ENCODE measurements at regions not wholly inside any gene's neighbourhood (a gene's known extent, or its start where the extent isn't known, plus 50 kb on each side); places are given as distances from the start of the nearest gene placed in this dataset.

DNA sequence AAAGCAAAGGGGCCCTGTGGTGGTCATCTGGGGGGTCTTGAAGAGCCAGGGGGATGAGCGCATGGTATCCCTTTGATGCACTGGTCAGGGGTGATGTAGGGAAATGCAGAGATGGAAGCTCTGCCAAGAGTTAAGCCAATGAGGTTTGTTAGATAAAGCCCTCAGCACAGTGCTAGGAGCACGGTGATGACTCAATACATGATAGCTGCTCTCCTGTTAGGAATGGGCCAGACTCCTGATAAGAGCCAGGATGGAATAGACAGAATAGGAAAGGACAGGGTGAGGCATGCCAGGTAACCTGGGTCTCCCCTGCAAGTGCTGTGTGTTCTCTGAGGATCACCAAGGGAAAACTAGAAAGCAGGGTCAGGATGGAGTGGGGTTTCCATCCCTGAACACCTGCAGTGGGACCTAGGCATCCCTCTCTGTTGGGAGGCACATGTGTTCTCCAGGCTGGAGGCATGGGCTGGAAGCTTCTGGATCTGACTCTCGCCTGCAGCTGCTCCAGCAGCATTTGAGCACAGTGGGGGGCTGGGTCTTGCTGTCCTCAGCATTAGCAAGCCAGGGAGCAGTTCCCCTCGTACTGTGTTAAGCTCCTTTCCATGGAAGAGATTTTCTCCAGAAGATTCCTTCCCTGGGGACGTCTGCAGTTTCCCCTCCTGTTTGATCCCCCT, 71.8 kb upstream of the TIAM2 start:
- FAIRE-seq (no peak), DNase-seq (ENCODE audit: low read depth, low spot score) (no peak), ATAC-seq (no peak)
- no peaks in the 10 kb centered on the region for H3K4me1 ChIP-seq (ENCODE audit: control insufficient read depth, insufficient read depth, low read length)
- POLR2A ChIA-PET: interaction anchor here (0.6 kb wide), 1 partner anchor 13 kb away, joined by 3 read pairs; no protein-coding TSS in a partner anchor
- no peaks in the 10 kb centered on the region for H3K36me3 ChIP-seq (ENCODE audit: control insufficient read depth in 2 of 2, insufficient read depth in 2 of 2, low read length in 1 of 2)
- WGBS (ENCODE audit: insufficient coverage, insufficient replicate concordance, low lambda C conversion rate, missing lambda C conversion rate): 68% methylated on average over 5 of the region's 5 CpGs
- no peaks in the 10 kb centered on the region for H3K27me3 ChIP-seq (replicated peaks in 1 of 2; ENCODE audit: control insufficient read depth in 2 of 2, insufficient read depth in 2 of 2, low read length in 1 of 2)
- TF ChIP-seq KAT2A (conservative IDR thresholded peaks at IDR 0.05; ENCODE audit: control insufficient read depth, low read depth, low read length) (no peak), NRF1 (conservative IDR thresholded peaks at IDR 0.05; ENCODE audit: low read depth, low read length) (no peak), YBX1 (IDR thresholded peaks at IDR 0.05) (no peak), NBN (IDR thresholded peaks at IDR 0.05) (no peak), EGR1 (IDR thresholded peaks at IDR 0.05; ENCODE audit: borderline replicate concordance in 1 of 2, low read depth in 2 of 2, low read length in 2 of 2) (no peak), NFYB (IDR thresholded peaks at IDR 0.05; ENCODE audit: insufficient read depth, low read depth, low read length) (no peak), PAX8 (IDR thresholded peaks at IDR 0.05) (no peak)
- TF ChIP-seq, protein P1, sequence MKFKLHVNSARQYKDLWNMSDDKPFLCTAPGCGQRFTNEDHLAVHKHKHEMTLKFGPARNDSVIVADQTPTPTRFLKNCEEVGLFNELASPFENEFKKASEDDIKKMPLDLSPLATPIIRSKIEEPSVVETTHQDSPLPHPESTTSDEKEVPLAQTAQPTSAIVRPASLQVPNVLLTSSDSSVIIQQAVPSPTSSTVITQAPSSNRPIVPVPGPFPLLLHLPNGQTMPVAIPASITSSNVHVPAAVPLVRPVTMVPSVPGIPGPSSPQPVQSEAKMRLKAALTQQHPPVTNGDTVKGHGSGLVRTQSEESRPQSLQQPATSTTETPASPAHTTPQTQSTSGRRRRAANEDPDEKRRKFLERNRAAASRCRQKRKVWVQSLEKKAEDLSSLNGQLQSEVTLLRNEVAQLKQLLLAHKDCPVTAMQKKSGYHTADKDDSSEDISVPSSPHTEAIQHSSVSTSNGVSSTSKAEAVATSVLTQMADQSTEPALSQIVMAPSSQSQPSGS (IDR thresholded peaks at IDR 0.05; ENCODE audit: low read length): no peak
- TF ChIP-seq, protein P2, sequence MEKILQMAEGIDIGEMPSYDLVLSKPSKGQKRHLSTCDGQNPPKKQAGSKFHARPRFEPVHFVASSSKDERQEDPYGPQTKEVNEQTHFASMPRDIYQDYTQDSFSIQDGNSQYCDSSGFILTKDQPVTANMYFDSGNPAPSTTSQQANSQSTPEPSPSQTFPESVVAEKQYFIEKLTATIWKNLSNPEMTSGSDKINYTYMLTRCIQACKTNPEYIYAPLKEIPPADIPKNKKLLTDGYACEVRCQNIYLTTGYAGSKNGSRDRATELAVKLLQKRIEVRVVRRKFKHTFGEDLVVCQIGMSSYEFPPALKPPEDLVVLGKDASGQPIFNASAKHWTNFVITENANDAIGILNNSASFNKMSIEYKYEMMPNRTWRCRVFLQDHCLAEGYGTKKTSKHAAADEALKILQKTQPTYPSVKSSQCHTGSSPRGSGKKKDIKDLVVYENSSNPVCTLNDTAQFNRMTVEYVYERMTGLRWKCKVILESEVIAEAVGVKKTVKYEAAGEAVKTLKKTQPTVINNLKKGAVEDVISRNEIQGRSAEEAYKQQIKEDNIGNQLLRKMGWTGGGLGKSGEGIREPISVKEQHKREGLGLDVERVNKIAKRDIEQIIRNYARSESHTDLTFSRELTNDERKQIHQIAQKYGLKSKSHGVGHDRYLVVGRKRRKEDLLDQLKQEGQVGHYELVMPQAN (conservative IDR thresholded peaks at IDR 0.05): no peak
- H3K27ac ChIP-seq (ENCODE audit: control insufficient read depth, insufficient read depth): no peak overlapping the region
- CTCF ChIA-PET: interaction anchor here (0.8 to 12.0 kb wide), 3 partner anchors 249 to 325 kb away, joined by 4 to 206 read pairs (median 10); no protein-coding TSS in a partner anchor
- no peak overlapping the region for H3K9ac ChIP-seq (ENCODE audit: control insufficient read depth, insufficient read depth, low read length)
- in situ Hi-C loops (cut with MboI) (loop anchor here (5.0 kb wide), 2 partner anchors 246 to 329 kb away; no protein-coding TSS in a partner anchor), intact Hi-C loops (cut with micrococcal nuclease; ENCODE audit: unreplicated experiment) (no loop called here)
- SMC1A ChIA-PET (ENCODE audit: uncharacterized antibody, unreplicated experiment): interaction anchor here (0.6 to 3.0 kb wide), 7 partner anchors 10 to 454 kb away, joined by 3 to 13 read pairs (median 3); no protein-coding TSS in a partner anchor
- H3K4me2 ChIP-seq (ENCODE audit: control insufficient read depth, insufficient read depth): no peak overlapping the region
- H2AFZ ChIP-seq (ENCODE audit: control insufficient read depth, low read depth, low read length): no peak overlapping the region
- no peaks in the 10 kb centered on the region for H4K20me1 ChIP-seq (ENCODE audit: control insufficient read depth, insufficient read depth)
- no peaks in the 10 kb centered on the region for H3K9me3 ChIP-seq (replicated peaks; ENCODE audit: control insufficient read depth, insufficient read depth, low read length)
- BruUV-seq (replicated peaks): no TSS peak
- no peaks in the 10 kb centered on the region for H3K79me2 ChIP-seq (ENCODE audit: control insufficient read depth, insufficient read depth, low read length)
- RAD21 ChIA-PET (ENCODE audit: unreplicated experiment): interaction anchor here (1.4 to 7.0 kb wide), 3 partner anchors 248 to 325 kb away, joined by 5 to 45 read pairs (median 7); no protein-coding TSS in a partner anchor
- H3K4me3 ChIP-seq: no peak overlapping the region

Data from GM12878 (cell line).